ENCODE measurements at regions not wholly inside any gene's neighbourhood (a gene's known extent, or its start where the extent isn't known, plus 50 kb on each side); places are given as distances from the start of the nearest gene placed in this dataset.

GRCh38 chr9:116081435-116082115, 72.0 kb upstream of the PAPPA start:
- H3K36me3 ChIP-seq (ENCODE audit: control insufficient read depth in 2 of 2, insufficient read depth in 2 of 2, low read length in 1 of 2): no peaks in the 10 kb centered on the region
- no peak overlapping the region for H3K4me3 ChIP-seq (ENCODE audit: low read depth in 1 of 2, low read length in 2 of 2)
- no peaks in the 10 kb centered on the region for H3K9me3 ChIP-seq (ENCODE audit: control insufficient read depth in 2 of 2, insufficient read depth in 1 of 2, low read depth in 1 of 2, low read length in 1 of 2)
- 34 to 35% methylated on average over 2 of the region's 2 CpGs for WGBS, 2 donors
- no peaks in the 10 kb centered on the region for H3K4me1 ChIP-seq (ENCODE audit: control insufficient read depth in 2 of 2, insufficient read depth in 2 of 2, low read length in 1 of 2)
- H3K27ac ChIP-seq (ENCODE audit: low read depth in 2 of 2, low read length in 1 of 2): no peak overlapping the region
- H3K27me3 ChIP-seq (ENCODE audit: control insufficient read depth in 1 of 2, insufficient read depth in 2 of 2, low read length in 2 of 2): no peaks in the 10 kb centered on the region

DNA sequence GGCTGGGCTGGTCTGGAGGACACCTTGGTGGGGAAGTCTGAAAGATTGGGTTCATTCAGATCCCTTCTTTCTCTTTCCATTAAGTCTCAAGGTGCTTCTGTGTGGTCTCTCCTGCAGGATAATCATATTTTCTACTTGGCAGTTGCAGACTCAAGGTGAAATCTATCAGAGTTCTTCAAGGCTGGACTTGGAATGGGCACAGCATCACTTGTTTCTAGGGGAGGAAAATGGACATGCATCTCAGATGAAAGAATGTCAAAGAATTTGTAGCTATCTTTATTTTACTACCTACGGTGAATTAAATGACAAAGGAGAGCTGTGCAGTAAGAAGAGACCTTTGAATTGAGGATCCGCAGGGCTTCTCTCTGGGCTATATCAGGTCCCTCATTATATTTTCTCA, 69.8 kb upstream of the PAPPA start:
- no peaks in the 10 kb centered on the region for H3K9me3 ChIP-seq (ENCODE audit: control insufficient read depth in 2 of 2, insufficient read depth in 1 of 2, low read depth in 1 of 2, low read length in 1 of 2)
- 95% methylated on average over 2 of the region's 2 CpGs for WGBS, 2 donors

GRCh38 chr9:116084497-116084896, 69.1 kb upstream of the PAPPA start:
- WGBS, 2 donors: 44 to 57% methylated on average over 1 of the region's 1 CpG
- H3K36me3 ChIP-seq (ENCODE audit: control insufficient read depth in 2 of 2, insufficient read depth in 2 of 2, low read length in 1 of 2): no peaks in the 10 kb centered on the region
- no peak overlapping the region for H3K27ac ChIP-seq (ENCODE audit: low read depth in 2 of 2, low read length in 1 of 2)
- no peaks in the 10 kb centered on the region for H3K27me3 ChIP-seq (ENCODE audit: control insufficient read depth in 1 of 2, insufficient read depth in 2 of 2, low read length in 2 of 2)
- no peak overlapping the region for H3K4me3 ChIP-seq (ENCODE audit: low read depth in 1 of 2, low read length in 2 of 2)
- no peaks in the 10 kb centered on the region for H3K9me3 ChIP-seq (ENCODE audit: control insufficient read depth in 2 of 2, insufficient read depth in 1 of 2, low read depth in 1 of 2, low read length in 1 of 2)
- no peaks in the 10 kb centered on the region for H3K4me1 ChIP-seq (ENCODE audit: control insufficient read depth in 2 of 2, insufficient read depth in 2 of 2, low read length in 1 of 2)

More for the DNA sequence above, 69.8 kb upstream of the PAPPA start:
- no peaks in the 10 kb centered on the region for H3K4me1 ChIP-seq (ENCODE audit: control insufficient read depth in 2 of 2, insufficient read depth in 2 of 2, low read length in 1 of 2)
- H3K4me3 ChIP-seq (ENCODE audit: low read depth in 1 of 2, low read length in 2 of 2): no peak overlapping the region
- no peaks in the 10 kb centered on the region for H3K27me3 ChIP-seq (ENCODE audit: control insufficient read depth in 1 of 2, insufficient read depth in 2 of 2, low read length in 2 of 2)
- H3K27ac ChIP-seq (ENCODE audit: low read depth in 2 of 2, low read length in 1 of 2): no peak overlapping the region
- H3K36me3 ChIP-seq (ENCODE audit: control insufficient read depth in 2 of 2, insufficient read depth in 2 of 2, low read length in 1 of 2): no peaks in the 10 kb centered on the region

DNA sequence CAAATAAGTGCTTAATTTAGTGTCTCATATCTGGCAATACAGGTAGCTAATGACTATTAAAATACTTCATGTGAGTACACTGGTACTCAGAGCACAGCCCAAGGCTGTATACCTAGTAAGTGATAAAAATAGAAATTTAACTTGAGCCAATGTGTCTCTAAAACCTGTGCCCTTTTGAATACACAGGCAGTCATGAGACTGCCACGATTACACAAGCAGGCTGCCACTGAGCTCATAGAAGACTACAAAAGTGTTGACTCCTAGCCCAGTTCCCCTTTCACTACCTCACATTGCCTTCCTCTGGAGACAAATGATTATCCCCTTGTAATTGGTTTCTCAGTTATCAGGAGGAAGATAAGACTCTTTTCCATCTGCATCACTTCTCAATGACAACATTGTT, 66.3 kb upstream of the PAPPA start:
- Histone ChIP-seq H3K9me3 (ENCODE audit: control insufficient read depth in 2 of 2, insufficient read depth in 1 of 2, low read depth in 1 of 2, low read length in 1 of 2) (no peaks in the 10 kb centered on the region), H3K27ac (ENCODE audit: low read depth in 2 of 2, low read length in 1 of 2) (no peak overlapping the region), H3K36me3 (ENCODE audit: control insufficient read depth in 2 of 2, insufficient read depth in 2 of 2, low read length in 1 of 2) (no peaks in the 10 kb centered on the region), H3K27me3 (ENCODE audit: control insufficient read depth in 1 of 2, insufficient read depth in 2 of 2, low read length in 2 of 2) (no peaks in the 10 kb centered on the region), H3K4me3 (ENCODE audit: low read depth in 1 of 2, low read length in 2 of 2) (no peak overlapping the region), H3K4me1 (ENCODE audit: control insufficient read depth in 2 of 2, insufficient read depth in 2 of 2, low read length in 1 of 2) (no peaks in the 10 kb centered on the region)
- 10 to 25% methylated on average over 1 of the region's 1 CpG for WGBS, 2 donors

DNA sequence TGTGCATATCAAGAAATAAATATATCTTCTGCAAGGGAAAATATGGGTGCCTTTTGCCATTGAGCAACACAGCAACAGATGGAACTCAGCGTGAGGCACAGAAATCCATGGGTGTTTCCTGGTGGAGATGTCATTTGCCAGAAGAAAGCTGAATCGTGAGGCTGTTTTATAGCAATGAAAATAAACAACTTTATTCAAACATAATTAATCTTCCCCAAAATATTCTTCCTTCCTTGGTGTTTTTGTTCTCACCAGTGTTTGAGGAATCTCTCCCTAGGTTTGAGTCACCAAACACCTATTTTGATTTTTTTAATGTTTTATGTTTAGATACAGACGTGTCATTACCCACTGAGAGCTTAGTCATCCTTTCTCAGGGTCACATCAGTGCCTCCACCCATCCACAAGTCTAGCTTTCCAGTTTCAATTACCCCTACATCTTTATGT, 65.8 kb upstream of the PAPPA start:
- no peaks in the 10 kb centered on the region for H3K36me3 ChIP-seq (ENCODE audit: control insufficient read depth in 2 of 2, insufficient read depth in 2 of 2, low read length in 1 of 2)
- H3K4me1 ChIP-seq (ENCODE audit: control insufficient read depth in 2 of 2, insufficient read depth in 2 of 2, low read length in 1 of 2): no peaks in the 10 kb centered on the region
- H3K9me3 ChIP-seq (ENCODE audit: control insufficient read depth in 2 of 2, insufficient read depth in 1 of 2, low read depth in 1 of 2, low read length in 1 of 2): no peaks in the 10 kb centered on the region
- WGBS, 2 donors: 30 to 32% methylated on average over 3 of the region's 3 CpGs
- H3K27me3 ChIP-seq (ENCODE audit: control insufficient read depth in 1 of 2, insufficient read depth in 2 of 2, low read length in 2 of 2): no peaks in the 10 kb centered on the region
- no peak overlapping the region for H3K4me3 ChIP-seq (ENCODE audit: low read depth in 1 of 2, low read length in 2 of 2)
- H3K27ac ChIP-seq (ENCODE audit: low read depth in 2 of 2, low read length in 1 of 2): no peak overlapping the region

- no peak overlapping the region for H3K27ac ChIP-seq (ENCODE audit: low read depth in 2 of 2, low read length in 1 of 2)
- H3K36me3 ChIP-seq (ENCODE audit: control insufficient read depth in 2 of 2, insufficient read depth in 2 of 2, low read length in 1 of 2): no peaks in the 10 kb centered on the region
- H3K4me1 ChIP-seq (ENCODE audit: control insufficient read depth in 2 of 2, insufficient read depth in 2 of 2, low read length in 1 of 2): no peaks in the 10 kb centered on the region
- no peaks in the 10 kb centered on the region for H3K27me3 ChIP-seq (ENCODE audit: control insufficient read depth in 1 of 2, insufficient read depth in 2 of 2, low read length in 2 of 2)
- no peaks in the 10 kb centered on the region for H3K9me3 ChIP-seq (ENCODE audit: control insufficient read depth in 2 of 2, insufficient read depth in 1 of 2, low read depth in 1 of 2, low read length in 1 of 2)
- H3K4me3 ChIP-seq (ENCODE audit: low read depth in 1 of 2, low read length in 2 of 2): no peak overlapping the region
- WGBS, 2 donors: 77 to 78% methylated on average over 4 of the region's 4 CpGs
Observed at GRCh38 chr9:116088396-116088795, 65.2 kb upstream of the PAPPA start.

DNA sequence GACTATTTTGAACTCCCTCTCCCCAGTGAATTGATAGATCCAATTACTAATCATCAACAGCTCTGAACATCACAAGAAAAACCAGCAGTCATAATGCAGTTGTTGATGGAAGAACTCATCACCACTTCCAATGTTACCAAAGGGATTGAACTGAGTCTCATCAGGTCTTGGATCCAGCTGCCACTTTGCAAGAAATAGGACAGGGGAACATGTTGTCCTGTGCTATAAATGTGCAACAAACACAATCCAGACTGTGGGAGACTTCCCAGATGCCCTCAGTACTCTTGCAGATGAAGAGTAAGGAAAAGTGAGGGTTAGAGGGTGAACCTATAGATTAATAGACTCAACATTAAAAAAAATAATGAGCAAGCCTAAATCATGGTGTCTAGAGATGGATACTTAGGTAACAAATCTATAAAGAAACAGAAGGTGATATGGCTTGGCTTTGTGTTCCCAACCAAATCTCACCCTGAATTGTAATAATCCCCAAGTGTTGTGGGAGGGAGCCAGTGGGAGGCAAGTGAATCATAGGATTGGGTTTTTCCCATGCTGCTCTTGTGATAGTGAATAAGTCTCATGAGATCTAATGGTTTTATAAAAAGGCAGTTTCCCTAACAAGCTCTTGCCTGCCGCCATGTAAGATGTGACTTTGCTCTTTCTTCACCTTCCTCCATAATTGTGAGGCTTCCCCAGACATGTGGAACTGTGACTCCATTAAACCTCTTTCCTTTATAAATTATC, 63.4 kb upstream of the PAPPA start:
- no peaks in the 10 kb centered on the region for H3K4me1 ChIP-seq (ENCODE audit: control insufficient read depth in 2 of 2, insufficient read depth in 2 of 2, low read length in 1 of 2)
- no peak overlapping the region for H3K4me3 ChIP-seq (ENCODE audit: low read depth in 1 of 2, low read length in 2 of 2)
- H3K27me3 ChIP-seq (ENCODE audit: control insufficient read depth in 1 of 2, insufficient read depth in 2 of 2, low read length in 2 of 2): no peaks in the 10 kb centered on the region
- no peaks in the 10 kb centered on the region for H3K9me3 ChIP-seq (ENCODE audit: control insufficient read depth in 2 of 2, insufficient read depth in 1 of 2, low read depth in 1 of 2, low read length in 1 of 2)
- H3K36me3 ChIP-seq (ENCODE audit: control insufficient read depth in 2 of 2, insufficient read depth in 2 of 2, low read length in 1 of 2): no peaks in the 10 kb centered on the region
- no peak overlapping the region for H3K27ac ChIP-seq (ENCODE audit: low read depth in 2 of 2, low read length in 1 of 2)
- WGBS, 2 donors: 96 to 100% methylated on average over 1 of the region's 1 CpG

- Histone ChIP-seq H3K36me3 (ENCODE audit: control insufficient read depth in 2 of 2, insufficient read depth in 2 of 2, low read length in 1 of 2) (no peaks in the 10 kb centered on the region), H3K4me3 (ENCODE audit: low read depth in 1 of 2, low read length in 2 of 2) (no peak overlapping the region), H3K9me3 (ENCODE audit: control insufficient read depth in 2 of 2, insufficient read depth in 1 of 2, low read depth in 1 of 2, low read length in 1 of 2) (no peaks in the 10 kb centered on the region), H3K4me1 (ENCODE audit: control insufficient read depth in 2 of 2, insufficient read depth in 2 of 2, low read length in 1 of 2) (peaks cover 0 to under 1% of the 10 kb centered on the region in 2 donors), H3K27me3 (ENCODE audit: control insufficient read depth in 1 of 2, insufficient read depth in 2 of 2, low read length in 2 of 2) (no peaks in the 10 kb centered on the region), H3K27ac (ENCODE audit: low read depth in 2 of 2, low read length in 1 of 2) (no peak overlapping the region)
Observed at GRCh38 chr9:116094846-116095245, 58.7 kb upstream of the PAPPA start.

DNA sequence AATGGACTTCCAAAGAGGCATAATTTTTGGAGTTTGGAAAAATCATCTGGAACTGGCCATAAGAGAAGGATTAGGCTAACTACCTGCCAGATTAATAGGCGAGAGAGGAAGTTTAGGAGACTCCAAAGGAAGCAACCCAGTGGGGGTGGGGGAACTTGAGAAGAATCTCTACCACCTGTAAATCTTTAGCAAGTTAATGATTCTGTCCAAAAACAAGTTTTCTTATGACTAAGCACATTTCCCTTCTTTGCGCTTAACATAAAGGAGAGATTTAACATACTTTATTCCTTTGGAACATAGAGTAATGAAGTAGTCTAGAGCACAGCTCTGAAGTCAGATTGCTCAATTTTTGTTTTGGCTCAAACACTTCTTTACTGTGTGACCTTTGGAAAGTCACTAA, 58.2 kb upstream of the PAPPA start:
- WGBS, 2 donors: 75 to 83% methylated on average over 2 of the region's 2 CpGs
- no peaks in the 10 kb centered on the region for H3K27me3 ChIP-seq (ENCODE audit: control insufficient read depth in 1 of 2, insufficient read depth in 2 of 2, low read length in 2 of 2)
- H3K9me3 ChIP-seq (ENCODE audit: control insufficient read depth in 2 of 2, insufficient read depth in 1 of 2, low read depth in 1 of 2, low read length in 1 of 2): no peaks in the 10 kb centered on the region
- no peak overlapping the region for H3K4me3 ChIP-seq (ENCODE audit: low read depth in 1 of 2, low read length in 2 of 2)
- no peak overlapping the region for H3K27ac ChIP-seq (ENCODE audit: low read depth in 2 of 2, low read length in 1 of 2)
- no peaks in the 10 kb centered on the region for H3K36me3 ChIP-seq (ENCODE audit: control insufficient read depth in 2 of 2, insufficient read depth in 2 of 2, low read length in 1 of 2)
- H3K4me1 ChIP-seq (ENCODE audit: control insufficient read depth in 2 of 2, insufficient read depth in 2 of 2, low read length in 1 of 2): peaks cover 0 to 4% of the 10 kb centered on the region in 2 donors

GRCh38 chr9:116096046-116096445, 57.5 kb upstream of the PAPPA start:
- H3K27ac ChIP-seq (ENCODE audit: low read depth in 2 of 2, low read length in 1 of 2): no peak overlapping the region
- H3K4me1 ChIP-seq (ENCODE audit: control insufficient read depth in 2 of 2, insufficient read depth in 2 of 2, low read length in 1 of 2): peaks cover 0 to 4% of the 10 kb centered on the region in 2 donors
- H3K4me3 ChIP-seq (ENCODE audit: low read depth in 1 of 2, low read length in 2 of 2): no peak overlapping the region
- no peaks in the 10 kb centered on the region for H3K27me3 ChIP-seq (ENCODE audit: control insufficient read depth in 1 of 2, insufficient read depth in 2 of 2, low read length in 2 of 2)
- WGBS, 2 donors: 66 to 71% methylated on average over 4 of the region's 4 CpGs
- no peaks in the 10 kb centered on the region for H3K36me3 ChIP-seq (ENCODE audit: control insufficient read depth in 2 of 2, insufficient read depth in 2 of 2, low read length in 1 of 2)
- no peaks in the 10 kb centered on the region for H3K9me3 ChIP-seq (ENCODE audit: control insufficient read depth in 2 of 2, insufficient read depth in 1 of 2, low read depth in 1 of 2, low read length in 1 of 2)

Measured in esophagus (tissue), 2 donors.